ENCODE measurements at regions not wholly inside any gene's neighbourhood (a gene's known extent, or its start where the extent isn't known, plus 50 kb on each side); places are given as distances from the start of the nearest gene placed in this dataset.
"Not testable (repeated sequence)": the region's sequence is repeated elsewhere in the genome, so short reads cannot be mapped to it uniquely, and the experiment has no call there.

- not testable (repeated sequence) for H3K27ac ChIP-seq; DNase-seq (ENCODE audit: low read depth, low spot score)
These were observed 123.9 kb downstream of the MREG start for GRCh38 chr2:215889240-215889969.

GRCh38 chr2:215888680-215889079 is 124.7 kb downstream of the MREG start:
- DNase-seq (ENCODE audit: low read depth, low spot score) = no peak
- no peak overlapping the region for H3K27ac ChIP-seq

GRCh38 chr2:215887303-215887702 is 126.0 kb downstream of the MREG start:
- H3K27ac ChIP-seq = no peak overlapping the region
- no peak for DNase-seq (ENCODE audit: low read depth, low spot score)

GRCh38 chr2:215886022-215886421 is 127.3 kb downstream of the MREG start:
- no peak for DNase-seq (ENCODE audit: low read depth, low spot score)
- H3K27ac ChIP-seq = no peak overlapping the region

- H3K27ac ChIP-seq = no peak overlapping the region
- no peak for DNase-seq (ENCODE audit: low read depth, low spot score)
These were observed 127.8 kb downstream of the MREG start for GRCh38 chr2:215885536-215885935.

GRCh38 chr2:215884451-215885087 is 128.8 kb downstream of the MREG start:
- no peak for DNase-seq (ENCODE audit: low read depth, low spot score)

GRCh38 chr2:215883799-215884198 is 129.6 kb downstream of the MREG start:
- no peak for DNase-seq (ENCODE audit: low read depth, low spot score)
- no peak overlapping the region for H3K27ac ChIP-seq

More at GRCh38 chr2:215884451-215885087, 128.8 kb downstream of the MREG start:
- no peak overlapping the region for H3K27ac ChIP-seq

GRCh38 chr2:215882689-215883088 is 130.7 kb downstream of the MREG start:
- peak overlapping the region; percentile 55 for H3K27ac ChIP-seq
- DNase-seq (ENCODE audit: low read depth, low spot score) = peak; percentile 61

GRCh38 chr2:215881582-215881981 is 131.8 kb downstream of the MREG start:
- no peak for DNase-seq (ENCODE audit: low read depth, low spot score)
- no peak overlapping the region for H3K27ac ChIP-seq

- DNase-seq (ENCODE audit: low read depth, low spot score) = no peak
- H3K27ac ChIP-seq = no peak overlapping the region
These were observed 132.4 kb downstream of the MREG start for GRCh38 chr2:215880970-215881369.

GRCh38 chr2:215879977-215880940 is 133.1 kb downstream of the MREG start:
- no peak for DNase-seq (ENCODE audit: low read depth, low spot score)
- no peak overlapping the region for H3K27ac ChIP-seq

- peak overlapping the region; percentile 36 for H3K27ac ChIP-seq
- no peak for DNase-seq (ENCODE audit: low read depth, low spot score)
These were observed 134.0 kb downstream of the MREG start for GRCh38 chr2:215879331-215879730.

GRCh38 chr2:215878476-215879063 is 134.8 kb downstream of the MREG start:
- no peak for DNase-seq (ENCODE audit: low read depth, low spot score)
- peak overlapping the region; percentile 36 for H3K27ac ChIP-seq

GRCh38 chr2:215876937-215877238 is 136.5 kb downstream of the MREG start:
- no peak for DNase-seq (ENCODE audit: low read depth, low spot score)
- no peak overlapping the region for H3K27ac ChIP-seq

- no peak for DNase-seq (ENCODE audit: low read depth, low spot score)
- H3K27ac ChIP-seq = no peak overlapping the region
These were observed 137.0 kb downstream of the MREG start for GRCh38 chr2:215876139-215876936.

- H3K27ac ChIP-seq = no peak overlapping the region
- no peak for DNase-seq (ENCODE audit: low read depth, low spot score)
These were observed 138.9 kb downstream of the MREG start for GRCh38 chr2:215874418-215874817.

GRCh38 chr2:215870986-215871385 is 142.4 kb downstream of the MREG start:
- DNase-seq (ENCODE audit: low read depth, low spot score) = no peak
- peak overlapping the region; percentile 69 for H3K27ac ChIP-seq

GRCh38 chr2:215870088-215870490 is 143.3 kb downstream of the MREG start:
- H3K27ac ChIP-seq = peak overlapping the region; percentile 69
- DNase-seq (ENCODE audit: low read depth, low spot score) = no peak

GRCh38 chr2:215868846-215869543 is 144.4 kb downstream of the MREG start:
- H3K27ac ChIP-seq = no peak overlapping the region
- DNase-seq (ENCODE audit: low read depth, low spot score) = no peak

All from epithelial cell of prostate (primary cell).